K562 (cell line): ENCODE measurements at regions not wholly inside any gene's neighbourhood (a gene's known extent, or its start where the extent isn't known, plus 50 kb on each side); places are given as distances from the start of the nearest gene placed in this dataset.
A peak's percentile ranks its signal among the peaks of the same experiment; 100 is the strongest.
"Not testable (repeated sequence)": the region's sequence is repeated elsewhere in the genome, so short reads cannot be mapped to it uniquely, and the experiment has no call there.

Experiments used
- ATAC-seq: fragments of 200-7000 bp; cut with Tn5 transposase; 3 replicates; pipeline ENCODE4 v1.9.1; 2020; ENCODE audit warnings: moderate library complexity
- BruUV-seq: library from RNA; stranded (reverse); fragments of 400-500 nt; replicated peaks from 2 replicates; lab custom pipeline; 2021; lab: Mats Ljungman, UMichigan
- CTCF ChIA-PET: fragments of 300-600 bp; formaldehyde crosslinking; extraction: SDS; loops from one replicate; lab custom pipeline; 2021; ENCODE audit warnings: low intra/inter-chr PET ratio; lab: Yijun Ruan, JAX
- POLR2A ChIA-PET: fragments of 300-600, 350-650 bp; sonication (Branson Sonifier 250); formaldehyde crosslinking; extraction: SDS; loops from one replicate; lab custom pipeline; 2021; ENCODE audit warnings: antibody characterized with exemption, inconsistent platforms; lab: Yijun Ruan, JAX
- DNase-seq, 4 experiments: peaks; one replicate each; pipeline versions ENCODE4 v3.0.0 to v3.0.0-alpha.2; 2011 to 2018; ENCODE audit warnings: low spot score in 3 of 4, mixed read lengths in 3 of 4; ENCODE audit errors: extremely low read depth in 1 of 4
- FAIRE-seq: peaks from 2 replicates; lab custom pipeline; 2011; peaks lifted over from hg19 to GRCh38; lab: Jason Lieb, UNC
- H2AFZ ChIP-seq: 2 replicates; pipeline ENCODE4 v1.6.0; 2011; ENCODE audit warnings: low read depth, low read length, control low read depth, inconsistent platforms
- H3K27ac ChIP-seq: fragments of 200-600 bp; 3 replicates; pipeline ENCODE4 v1.8.0; 2011; ENCODE audit warnings: low read depth, mild to moderate bottlenecking, control low read depth, inconsistent platforms, low read length, moderate library complexity, mixed read lengths; ENCODE audit errors: extremely low read depth
- H3K27me3 ChIP-seq, 2 experiments: fragments of 300-600 bp in 1 of 2; 2 replicates in 1 of 2; 3 replicates in 1 of 2; pipeline versions ENCODE4 v1.6.0 to v1.8.0; 2011; ENCODE audit warnings: inconsistent platforms in 2 of 2, low read length in 2 of 2, mild to moderate bottlenecking in 1 of 2, mixed read lengths in 1 of 2, moderate library complexity in 1 of 2; ENCODE audit not compliant: control insufficient read depth in 2 of 2, insufficient read depth in 2 of 2
- H3K36me3 ChIP-seq: fragments of 300-600 bp; 3 replicates; pipeline ENCODE4 v1.8.0; 2011; ENCODE audit warnings: mild to moderate bottlenecking, low read length, inconsistent platforms; ENCODE audit not compliant: control insufficient read depth, insufficient read depth
- H3K4me1 ChIP-seq, 2 experiments: fragments of 200-600 bp in 1 of 2; replicated peaks in 1 of 2; 2 replicates in 1 of 2; 3 replicates in 1 of 2; pipeline versions ENCODE4 v1.5.1 to v1.8.0; 2011; ENCODE audit warnings: inconsistent platforms in 2 of 2, low read length in 2 of 2, mild to moderate bottlenecking in 1 of 2, mixed read lengths in 1 of 2, moderate library complexity in 1 of 2; ENCODE audit not compliant: control insufficient read depth in 2 of 2, insufficient read depth in 2 of 2
- H3K4me2 ChIP-seq: 2 replicates; pipeline ENCODE4 v1.6.1; 2011; ENCODE audit warnings: low read length, control low read depth, inconsistent platforms, mixed read lengths; ENCODE audit not compliant: insufficient read depth
- H3K4me3 ChIP-seq: fragments of 200-600 bp; sonication (generic), shearing (Covaris generic); 2 replicates; pipeline ENCODE4 v1.5.1; 2016; ENCODE audit warnings: control low read depth, inconsistent platforms
- H3K79me2 ChIP-seq: fragments of 200-600 bp; 3 replicates; pipeline ENCODE4 v1.8.0; 2011; ENCODE audit warnings: low read length, inconsistent platforms; ENCODE audit not compliant: control insufficient read depth, insufficient read depth
- H3K9ac ChIP-seq, 2 experiments: 2 replicates each; pipeline versions ENCODE4 v1.6.0 to v1.6.1; 2011; ENCODE audit warnings: low read depth in 2 of 2, low read length in 2 of 2, control low read depth in 1 of 2, inconsistent platforms in 1 of 2, mild to moderate bottlenecking in 1 of 2, mixed read lengths in 1 of 2; ENCODE audit not compliant: insufficient read depth in 1 of 2
- H3K9me1 ChIP-seq: one replicate; pipeline ENCODE4 v1.6.0; 2011; ENCODE audit warnings: inconsistent platforms, mild to moderate bottlenecking, low read length, moderate library complexity; ENCODE audit not compliant: control insufficient read depth, insufficient read depth
- H3K9me3 ChIP-seq: replicated peaks from 2 replicates; pipeline ENCODE4 v1.5.1; 2011; ENCODE audit warnings: low read depth, low read length, inconsistent platforms; ENCODE audit not compliant: control insufficient read depth, insufficient read depth
- H4K20me1 ChIP-seq: replicated peaks from 2 replicates; pipeline ENCODE4 v1.6.1; 2011; ENCODE audit warnings: low read length, inconsistent platforms, mixed read lengths; ENCODE audit not compliant: control insufficient read depth, insufficient read depth
- CC2D1A ChIP-seq: fragments of 450-650 bp; IDR thresholded peaks from 2 replicates; pipeline ENCODE4 v1.6.1; 2017; ENCODE audit warnings: mild to moderate bottlenecking
- KDM2B ChIP-seq: fragments of 250-450 bp; sonication (Bioruptor Pico); IDR thresholded peaks from 2 replicates; pipeline ENCODE4 v1.8.0; 2021; ENCODE audit warnings: mild to moderate bottlenecking, moderate library complexity
- NRF1 ChIP-seq, 2 experiments: fragments of 450-650 bp; IDR thresholded peaks in 1 of 2; conservative IDR thresholded peaks in 1 of 2; 2 replicates each; pipeline ENCODE4 v1.6.1; 2014; ENCODE audit warnings: mild to moderate bottlenecking in 2 of 2
- TARDBP ChIP-seq: fragments of 450-650 bp; IDR thresholded peaks from 2 replicates; pipeline ENCODE4 v1.6.1; 2016
- THAP12 ChIP-seq: fragments of 250-450 bp; sonication (Bioruptor Pico); IDR thresholded peaks from 2 replicates; pipeline ENCODE4 v1.9.0; 2021; ENCODE audit warnings: mild to moderate bottlenecking, inconsistent platforms
- ZNF316 ChIP-seq: fragments of 450-650 bp; IDR thresholded peaks from 2 replicates; pipeline ENCODE4 v1.6.1; 2016
- WGBS: fragments of 100-300 bp; shearing (Covaris generic); methylation state at CpG from one replicate; pipeline ENCODE4 v1.1.6; 2016; ENCODE audit warnings: low coverage, mixed read lengths; ENCODE audit not compliant: insufficient coverage; ENCODE audit errors: missing lambda C conversion rate; 5-methylcytosine and 5-hydroxymethylcytosine counted together
- in situ Hi-C: fragments of 300-500 bp; cut with MboI; formaldehyde crosslinking; loops from 4 replicates; pipeline ENCODE4 v1.15.0; 2018; ENCODE audit warnings: inconsistent platforms, mixed read lengths
- intact Hi-C: fragments of 100-400 bp; cut with micrococcal nuclease; formaldehyde crosslinking; loops from 2 replicates; pipeline ENCODE4 v1.14.2; 2022

GRCh38 chr1:228611707-228612106 lies 123.6 kb upstream of the RHOU start:
- H3K9me1 ChIP-seq, ATAC-seq, H2AFZ ChIP-seq, DNase-seq, intact Hi-C loops, H3K36me3 ChIP-seq, H3K4me2 ChIP-seq, H3K27me3 ChIP-seq, H4K20me1 ChIP-seq, CTCF ChIA-PET, H3K27ac ChIP-seq, FAIRE-seq, H3K79me2 ChIP-seq, POLR2A ChIA-PET, H3K4me1 ChIP-seq, H3K9me3 ChIP-seq, BruUV-seq, H3K4me3 ChIP-seq, in situ Hi-C loops, H3K9ac ChIP-seq: not testable (repeated sequence)
- no CpG with 5 or more reads among the region's 41 CpGs for WGBS

GRCh38 chr1:228622002-228622716 lies 113.1 kb upstream of the RHOU start:
- H3K27ac ChIP-seq, FAIRE-seq, H3K4me2 ChIP-seq, intact Hi-C loops, H2AFZ ChIP-seq, in situ Hi-C loops, H3K27me3 ChIP-seq, BruUV-seq, H4K20me1 ChIP-seq, POLR2A ChIA-PET, H3K36me3 ChIP-seq, H3K9me1 ChIP-seq, ATAC-seq, CTCF ChIA-PET, H3K4me3 ChIP-seq, H3K9ac ChIP-seq, H3K9me3 ChIP-seq, H3K79me2 ChIP-seq, DNase-seq, H3K4me1 ChIP-seq: not testable (repeated sequence)
- 57% methylated on average over 6 of the region's 52 CpGs for WGBS
- TF ChIP-seq CC2D1A, result 0 out of 2 replicates have a peak, but pooled peaks have one; percentile 27
- 0 out of 2 replicates have a peak, but pooled peaks have one; percentile 47 for TF ChIP-seq TARDBP
- peak; percentile 59; the same call in 1 of the 2 replicates for TF ChIP-seq THAP12
- peak; percentile 83 for TF ChIP-seq KDM2B (CRISPR knock-in tag)
- 0 out of 2 replicates have a peak, but pooled peaks have one; percentile 3 for TF ChIP-seq ZNF316
- TF ChIP-seq NRF1 (conservative IDR thresholded peaks at IDR 0.05 in 1 of 2, IDR thresholded peaks at IDR 0.05 in 1 of 2), result 0 out of 4 replicates have a peak, but pooled peaks of 1 of the 2 experiments have one; percentile 18

GRCh38 chr1:228626481-228626880 lies 108.8 kb upstream of the RHOU start:
- H2AFZ ChIP-seq, POLR2A ChIA-PET, in situ Hi-C loops: not testable (repeated sequence)

More at GRCh38 chr1:228626481-228626880, 108.8 kb upstream of the RHOU start:
- H3K9ac ChIP-seq, H3K36me3 ChIP-seq, H3K4me1 ChIP-seq, ATAC-seq, H3K4me2 ChIP-seq, intact Hi-C loops, BruUV-seq, H4K20me1 ChIP-seq, H3K27me3 ChIP-seq, H3K79me2 ChIP-seq, H3K9me1 ChIP-seq, H3K4me3 ChIP-seq, CTCF ChIA-PET, H3K9me3 ChIP-seq, H3K27ac ChIP-seq, FAIRE-seq, DNase-seq: not testable (repeated sequence)
- no CpG with 5 or more reads among the region's 30 CpGs for WGBS
